ENCODE measurements at regions not wholly inside any gene's neighbourhood (a gene's known extent, or its start where the extent isn't known, plus 50 kb on each side); places are given as distances from the start of the nearest gene placed in this dataset.

- WGBS, 3 donors, result 60 to 76% (median 61%) methylated on average over 5 of the region's 5 CpGs
- H3K36me3 ChIP-seq (ENCODE audit: insufficient read depth in 1 of 2, low read depth in 1 of 2), result no peaks in the 10 kb centered on the region
- ATAC-seq, result no peak
- intact Hi-C loops (cut with DNase I), result no loop called here
- no peaks in the 10 kb centered on the region for H3K9me3 ChIP-seq
- TF ChIP-seq, protein P1, sequence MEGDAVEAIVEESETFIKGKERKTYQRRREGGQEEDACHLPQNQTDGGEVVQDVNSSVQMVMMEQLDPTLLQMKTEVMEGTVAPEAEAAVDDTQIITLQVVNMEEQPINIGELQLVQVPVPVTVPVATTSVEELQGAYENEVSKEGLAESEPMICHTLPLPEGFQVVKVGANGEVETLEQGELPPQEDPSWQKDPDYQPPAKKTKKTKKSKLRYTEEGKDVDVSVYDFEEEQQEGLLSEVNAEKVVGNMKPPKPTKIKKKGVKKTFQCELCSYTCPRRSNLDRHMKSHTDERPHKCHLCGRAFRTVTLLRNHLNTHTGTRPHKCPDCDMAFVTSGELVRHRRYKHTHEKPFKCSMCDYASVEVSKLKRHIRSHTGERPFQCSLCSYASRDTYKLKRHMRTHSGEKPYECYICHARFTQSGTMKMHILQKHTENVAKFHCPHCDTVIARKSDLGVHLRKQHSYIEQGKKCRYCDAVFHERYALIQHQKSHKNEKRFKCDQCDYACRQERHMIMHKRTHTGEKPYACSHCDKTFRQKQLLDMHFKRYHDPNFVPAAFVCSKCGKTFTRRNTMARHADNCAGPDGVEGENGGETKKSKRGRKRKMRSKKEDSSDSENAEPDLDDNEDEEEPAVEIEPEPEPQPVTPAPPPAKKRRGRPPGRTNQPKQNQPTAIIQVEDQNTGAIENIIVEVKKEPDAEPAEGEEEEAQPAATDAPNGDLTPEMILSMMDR (IDR thresholded peaks at IDR 0.05), result no peak
- H3K4me3 ChIP-seq, result no peak overlapping the region
- no peak for DNase-seq
- H3K4me1 ChIP-seq, result no peaks in the 10 kb centered on the region
- H3K27ac ChIP-seq, result no peak overlapping the region
- H3K27me3 ChIP-seq (ENCODE audit: insufficient read depth in 3 of 3, low read length in 2 of 3), result peaks cover 0 to 2% (median 0%) of the 10 kb centered on the region in 3 donors
These were observed 149.7 kb upstream of the GGTLC1 start for GRCh38 chr20:24138196-24138857.

- H3K9me3 ChIP-seq, result no peaks in the 10 kb centered on the region
- ATAC-seq (no peak), DNase-seq (no peak)
- H3K4me1 ChIP-seq, result no peaks in the 10 kb centered on the region
- 63 to 74% (median 71%) methylated on average over 2 of the region's 2 CpGs for WGBS, 3 donors
- no peak overlapping the region for H3K27ac ChIP-seq
- no peak overlapping the region for H3K4me3 ChIP-seq
- H3K27me3 ChIP-seq (ENCODE audit: insufficient read depth in 3 of 3, low read length in 2 of 3), result peaks cover 0 to 2% (median 0%) of the 10 kb centered on the region in 3 donors
- TF ChIP-seq, protein P1 (IDR thresholded peaks at IDR 0.05), result no peak
- intact Hi-C loops (cut with DNase I), result no loop called here
- H3K36me3 ChIP-seq (ENCODE audit: insufficient read depth in 1 of 2, low read depth in 1 of 2), result no peaks in the 10 kb centered on the region
These were observed 148.2 kb upstream of the GGTLC1 start for GRCh38 chr20:24136659-24137246.

GRCh38 chr20:24135781-24136180 is 147.2 kb upstream of the GGTLC1 start:
- TF ChIP-seq, protein P1 (IDR thresholded peaks at IDR 0.05), result no peak
- H3K4me3 ChIP-seq, result no peak overlapping the region
- no peaks in the 10 kb centered on the region for H3K36me3 ChIP-seq (ENCODE audit: insufficient read depth in 1 of 2, low read depth in 1 of 2)
- no peaks in the 10 kb centered on the region for H3K9me3 ChIP-seq
- WGBS, 3 donors, result 85 to 89% (median 87%) methylated on average over 12 of the region's 12 CpGs
- H3K27ac ChIP-seq, result no peak overlapping the region
- H3K4me1 ChIP-seq, result no peaks in the 10 kb centered on the region
- ATAC-seq, result no peak
- no peak for DNase-seq
- H3K27me3 ChIP-seq (ENCODE audit: insufficient read depth in 3 of 3, low read length in 2 of 3), result no peaks in the 10 kb centered on the region
- intact Hi-C loops (cut with DNase I), result no loop called here

- TF ChIP-seq, protein P1 (IDR thresholded peaks at IDR 0.05), result no peak
- DNase-seq (no peak), ATAC-seq (no peak)
- Histone ChIP-seq H3K9me3 (no peaks in the 10 kb centered on the region), H3K27me3 (ENCODE audit: insufficient read depth in 3 of 3, low read length in 2 of 3) (no peaks in the 10 kb centered on the region), H3K27ac (no peak overlapping the region), H3K4me1 (no peaks in the 10 kb centered on the region), H3K36me3 (ENCODE audit: insufficient read depth in 1 of 2, low read depth in 1 of 2) (no peaks in the 10 kb centered on the region), H3K4me3 (no peak overlapping the region)
- intact Hi-C loops (cut with DNase I), result no loop called here
- WGBS, 3 donors, result 93 to 97% (median 94%) methylated on average over 22 of the region's 22 CpGs
These were observed 146.4 kb upstream of the GGTLC1 start for GRCh38 chr20:24134930-24135329.
